Heart right ventricle (tissue), 16 donors: ENCODE measurements at regions not wholly inside any gene's neighbourhood (a gene's known extent, or its start where the extent isn't known, plus 50 kb on each side); places are given as distances from the start of the nearest gene placed in this dataset.

Experiments used
- ATAC-seq, 8 donors: fragments of 200-7000 bp; cut with Tn5 transposase; one replicate each; pipeline ENCODE4 v1.9.1; 2020; ENCODE audit warnings: mild to moderate bottlenecking in 8 of 8, moderate library complexity in 8 of 8, moderate number of reproducible peaks in 1 of 8
- DNase-seq, 2 donors: peaks; one replicate each; pipeline ENCODE4 v3.0.0-alpha.2; 2020
- H3K27ac ChIP-seq, 10 donors: fragments of 200-600 bp; sonication (generic) in 2 of 10; one replicate each; pipeline versions ENCODE4 v1.5.0 to v1.8.0; 2020 to 2022; ENCODE audit warnings: mild to moderate bottlenecking in 3 of 10
- H3K27me3 ChIP-seq, 7 donors: fragments of 200-600 bp; one replicate each; pipeline ENCODE4 v1.8.0; 2021 to 2022; ENCODE audit warnings: mild to moderate bottlenecking in 2 of 7
- H3K36me3 ChIP-seq, 9 donors: fragments of 200-600 bp; sonication (generic) in 1 of 9; one replicate each; pipeline versions ENCODE4 v1.5.0 to v1.8.0; 2020 to 2022; ENCODE audit warnings: mild to moderate bottlenecking in 2 of 9
- H3K4me1 ChIP-seq, 9 donors: fragments of 200-600 bp; sonication (generic) in 1 of 9; one replicate each; pipeline versions ENCODE4 v1.5.0 to v1.8.0; 2020 to 2022; ENCODE audit warnings: mild to moderate bottlenecking in 4 of 9
- H3K4me3 ChIP-seq, 10 donors: fragments of 200-600 bp; sonication (generic) in 2 of 10; one replicate each; pipeline versions ENCODE4 v1.5.0 to v1.8.0; 2020 to 2022; ENCODE audit warnings: mild to moderate bottlenecking in 7 of 10, moderate library complexity in 2 of 10
- H3K9me3 ChIP-seq, 11 donors: fragments of 200-600 bp in 10 of 11; sonication (generic) in 2 of 11; one replicate each; pipeline versions ENCODE4 v1.5.0 to v1.8.0; 2013 to 2022; ENCODE audit warnings: mild to moderate bottlenecking in 2 of 11, control low read depth in 1 of 11, moderate library complexity in 1 of 11
- CTCF ChIP-seq, 9 donors: fragments of 200-600 bp; sonication (generic) in 2 of 9; IDR thresholded peaks; one replicate each; pipeline versions ENCODE4 v1.5.0 to v1.8.0; 2021 to 2022; ENCODE audit warnings: antibody characterized with exemption in 9 of 9, mild to moderate bottlenecking in 5 of 9, moderate library complexity in 1 of 9
- WGBS, 2 donors: extraction: QIAGEN DNeasy Blood & Tissue Kit; methylation state at CpG; one replicate each; pipeline ENCODE4 v1.1.7; 2013; ENCODE audit warnings: inconsistent platforms in 1 of 2; 5-methylcytosine and 5-hydroxymethylcytosine counted together
- intact Hi-C, 10 donors: fragments of 100-400 bp; cut with DNase I; formaldehyde crosslinking; loops; one replicate each; pipeline versions ENCODE4 v1.11.1 to v1.14.2; 2022
- donor health status: Arrhythmogenic right ventricular cardiomyopathy.
- donor health status: ischemic (EF 13 %, LVEDD 7.1; RV severe dilation, severe dysfunction).
- donor health status: healthy with polysubstance abuse.
- donor health status: DM: no; HTN: yes; CAD: no.
- donor health status: DM: no; HTN: no; CAD: no.
- donor health status: ischemic (EF 25% LVEDD 6.9; RV normal size, moderate dysfunction).
- donor health status: ischemic (EF 25% LVEDD 5.7; RV mildly dilated, moderate dysfunction).
- donor health status: healthy.
- donor health status: DM: yes; HTN: yes; CAD: no.
- donor health status: Ischemic cardiomyopathy.
- donor health status: ischemic (EF 35%, LVEDD 5.7; RV mildly dilated, moderate dysfunction).
- donor health status: nonischemic (EF 11% LVEDD 7.7; RV severe dilation, severe dysfunction).
- donor health status: DM: yes; HTN: yes; CAD: no.
- donor health status: PGD.
- donor health status: ischemic (EF 29% LVEDD 5.4; RV normal size, mild dysfunction).
- donor health status: nonischemic (EF 23%, LVEDD 6.1; RV moderate dilation, normal function).

- Histone ChIP-seq H3K27ac (no peak overlapping the region), H3K4me1 (peaks cover 0 to 31% (median 18%) of the 10 kb centered on the region in 9 donors), H3K9me3 (no peaks in the 10 kb centered on the region), H3K36me3 (no peaks in the 10 kb centered on the region), H3K27me3 (no peaks in the 10 kb centered on the region), H3K4me3 (no peak overlapping the region)
- TF ChIP-seq CTCF (IDR thresholded peaks at IDR 0.05) = no peak
- DNase-seq (no peak), ATAC-seq (no peak)
- 50 to 77% methylated on average over 2 of the region's 2 CpGs for WGBS, 2 donors
- intact Hi-C loops = no loop called here
Measured at GRCh38 chr12:75852956-75853355, 178.6 kb downstream of the PHLDA1 start.

- intact Hi-C loops = no loop called here
- no peaks in the 10 kb centered on the region for H3K27me3 ChIP-seq
- no peaks in the 10 kb centered on the region for H3K9me3 ChIP-seq
- H3K4me3 ChIP-seq = no peak overlapping the region
- 89 to 93% methylated on average over 3 of the region's 3 CpGs for WGBS, 2 donors
- TF ChIP-seq CTCF (IDR thresholded peaks at IDR 0.05) = no peak
- peaks cover 0 to 31% (median 19%) of the 10 kb centered on the region in 9 donors for H3K4me1 ChIP-seq
- H3K27ac ChIP-seq = no peak overlapping the region
- no peak for ATAC-seq
- H3K36me3 ChIP-seq = no peaks in the 10 kb centered on the region
- DNase-seq = no peak
Measured at GRCh38 chr12:75852143-75852542, 179.4 kb downstream of the PHLDA1 start.

- Histone ChIP-seq H3K4me3 (no peak overlapping the region), H3K36me3 (no peaks in the 10 kb centered on the region), H3K27me3 (no peaks in the 10 kb centered on the region), H3K27ac (no peak overlapping the region), H3K4me1 (peaks cover 0 to 31% (median 19%) of the 10 kb centered on the region in 9 donors), H3K9me3 (peaks cover 0 to 10% (median 5%) of the 10 kb centered on the region in 11 donors)
- intact Hi-C loops = no loop called here
- no peak for ATAC-seq
- DNase-seq = no peak
- WGBS, 2 donors = 38 to 50% methylated on average over 4 of the region's 4 CpGs
- no peak for TF ChIP-seq CTCF (IDR thresholded peaks at IDR 0.05)
Measured at GRCh38 chr12:75850721-75851462, 180.7 kb downstream of the PHLDA1 start.

- intact Hi-C loops = no loop called here
- DNase-seq (no peak), ATAC-seq (peak in 1 of 8 donors; percentile 24)
- H3K36me3 ChIP-seq = no peaks in the 10 kb centered on the region
- peak overlapping the region in 6 of 10 donors; percentile 15 to 68 (median 37) for H3K27ac ChIP-seq
- no peak for TF ChIP-seq CTCF (IDR thresholded peaks at IDR 0.05)
- H3K27me3 ChIP-seq = no peaks in the 10 kb centered on the region
- H3K4me3 ChIP-seq = no peak overlapping the region
- peaks cover 0 to 13% (median 5%) of the 10 kb centered on the region in 11 donors for H3K9me3 ChIP-seq
- H3K4me1 ChIP-seq = peaks cover 0 to 32% (median 19%) of the 10 kb centered on the region in 9 donors
- 0 to 45% methylated on average over 1 of the region's 1 CpG for WGBS, 2 donors
Measured at GRCh38 chr12:75848961-75849360, 182.6 kb downstream of the PHLDA1 start.
